AG04449 (cell line): ENCODE measurements at regions not wholly inside any gene's neighbourhood (a gene's known extent, or its start where the extent isn't known, plus 50 kb on each side); places are given as distances from the start of the nearest gene placed in this dataset.
"Not testable (repeated sequence)": the region's sequence is repeated elsewhere in the genome, so short reads cannot be mapped to it uniquely, and the experiment has no call there.

Experiments used
- CTCF ChIA-PET: fragments of 350-600 bp; formaldehyde crosslinking; extraction: SDS; loops from one replicate; lab custom pipeline; 2021; ENCODE audit warnings: antibody characterized with exemption; lab: Yijun Ruan, JAX
- POLR2A ChIA-PET: fragments of 400-600, 350-600 bp; formaldehyde crosslinking; extraction: SDS; loops from one replicate; lab custom pipeline; 2020; ENCODE audit warnings: antibody characterized with exemption, inconsistent platforms; lab: Yijun Ruan, JAX
- DNase-seq: peaks from one replicate; pipeline ENCODE4 v3.0.0-alpha.2; 2010; ENCODE audit warnings: low read depth, low spot score
- H3K4me3 ChIP-seq: 2 replicates; pipeline ENCODE4 v1.5.1; 2011; ENCODE audit warnings: low read depth, mild to moderate bottlenecking, control low read depth, low read length
- TF ChIP-seq, protein P1 (sequence below): IDR thresholded peaks from one replicate; pipeline ENCODE4 v1.5.1; 2011; ENCODE audit warnings: mild to moderate bottlenecking, moderate library complexity, low read length, control low read depth, inconsistent platforms; ENCODE audit not compliant: insufficient read depth; ENCODE audit errors: missing control alignments

GRCh38 chr5:12959713-12960112 is 984.8 kb downstream of the DNAH5 start:
- DNase-seq, result no peak
- TF ChIP-seq, protein P1, sequence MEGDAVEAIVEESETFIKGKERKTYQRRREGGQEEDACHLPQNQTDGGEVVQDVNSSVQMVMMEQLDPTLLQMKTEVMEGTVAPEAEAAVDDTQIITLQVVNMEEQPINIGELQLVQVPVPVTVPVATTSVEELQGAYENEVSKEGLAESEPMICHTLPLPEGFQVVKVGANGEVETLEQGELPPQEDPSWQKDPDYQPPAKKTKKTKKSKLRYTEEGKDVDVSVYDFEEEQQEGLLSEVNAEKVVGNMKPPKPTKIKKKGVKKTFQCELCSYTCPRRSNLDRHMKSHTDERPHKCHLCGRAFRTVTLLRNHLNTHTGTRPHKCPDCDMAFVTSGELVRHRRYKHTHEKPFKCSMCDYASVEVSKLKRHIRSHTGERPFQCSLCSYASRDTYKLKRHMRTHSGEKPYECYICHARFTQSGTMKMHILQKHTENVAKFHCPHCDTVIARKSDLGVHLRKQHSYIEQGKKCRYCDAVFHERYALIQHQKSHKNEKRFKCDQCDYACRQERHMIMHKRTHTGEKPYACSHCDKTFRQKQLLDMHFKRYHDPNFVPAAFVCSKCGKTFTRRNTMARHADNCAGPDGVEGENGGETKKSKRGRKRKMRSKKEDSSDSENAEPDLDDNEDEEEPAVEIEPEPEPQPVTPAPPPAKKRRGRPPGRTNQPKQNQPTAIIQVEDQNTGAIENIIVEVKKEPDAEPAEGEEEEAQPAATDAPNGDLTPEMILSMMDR, result no peak
- ChIA-PET CTCF (no interaction called here), POLR2A (no interaction called here)
- no peak overlapping the region for H3K4me3 ChIP-seq

GRCh38 chr5:12952409-12952808 is 992.1 kb downstream of the DNAH5 start:
- DNase-seq, result no peak
- POLR2A ChIA-PET, result no interaction called here
- CTCF ChIA-PET, result no interaction called here
- H3K4me3 ChIP-seq, result no peak overlapping the region
- TF ChIP-seq, protein P1, result no peak

- no peak overlapping the region for H3K4me3 ChIP-seq
- TF ChIP-seq, protein P1, result no peak
- ChIA-PET POLR2A (no interaction called here), CTCF (no interaction called here)
- no peak for DNase-seq
These were observed 992.6 kb downstream of the DNAH5 start for GRCh38 chr5:12951846-12952245.

DNA sequence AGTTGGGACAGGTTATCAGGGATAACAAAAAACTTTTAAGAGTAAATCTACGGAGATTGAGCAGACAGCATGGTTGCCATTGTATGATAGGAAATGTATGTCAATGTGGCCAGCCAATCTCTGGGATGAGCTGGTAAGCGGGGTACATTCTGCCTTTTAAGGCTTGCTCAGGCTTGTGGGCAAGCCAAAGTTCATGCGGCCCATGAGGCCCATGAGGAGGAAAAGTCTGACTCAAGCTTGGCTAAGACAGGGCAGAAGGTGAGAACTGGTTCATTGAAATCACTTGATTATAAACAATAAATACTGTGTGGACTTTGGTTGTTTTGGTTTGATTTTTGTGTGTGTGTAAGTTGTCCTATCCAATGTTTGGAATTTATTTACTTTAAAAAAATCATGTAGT is 997.1 kb downstream of the DNAH5 start:
- ChIA-PET POLR2A (no interaction called here), CTCF (interaction anchor here (1.4 kb wide), 1 partner anchor 1009 kb away, joined by 3 read pairs; no protein-coding TSS in a partner anchor)
- H3K4me3 ChIP-seq, result no peak overlapping the region
- TF ChIP-seq, protein P1, result no peak
- no peak for DNase-seq

- DNase-seq, CTCF ChIA-PET, POLR2A ChIA-PET, H3K4me3 ChIP-seq: not testable (repeated sequence)
These were observed 999.0 kb downstream of the DNAH5 start for GRCh38 chr5:12945477-12945876.

DNA sequence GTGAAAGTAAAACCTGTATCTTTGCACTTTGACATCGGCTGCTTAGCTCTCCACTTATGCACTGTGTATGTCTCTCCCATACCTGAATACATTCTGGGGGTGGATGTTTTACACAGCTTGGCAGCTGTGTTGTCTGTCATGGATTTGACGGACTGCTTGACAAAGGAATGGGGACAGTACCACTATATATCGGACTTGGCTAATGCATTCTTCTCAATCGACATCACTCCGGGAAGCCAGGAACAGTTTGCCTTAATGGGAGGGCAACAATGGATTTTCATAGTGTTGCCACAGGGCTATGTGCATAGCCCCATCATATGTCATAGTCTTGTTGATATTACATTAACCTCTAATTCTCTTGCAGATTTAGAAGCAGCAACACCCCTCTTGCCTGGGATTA is 1008.3 kb downstream of the DNAH5 start:
- no peak for DNase-seq
- no peak overlapping the region for H3K4me3 ChIP-seq
- POLR2A ChIA-PET, result no interaction called here
- CTCF ChIA-PET, result no interaction called here
- TF ChIP-seq, protein P1, result no peak

DNA sequence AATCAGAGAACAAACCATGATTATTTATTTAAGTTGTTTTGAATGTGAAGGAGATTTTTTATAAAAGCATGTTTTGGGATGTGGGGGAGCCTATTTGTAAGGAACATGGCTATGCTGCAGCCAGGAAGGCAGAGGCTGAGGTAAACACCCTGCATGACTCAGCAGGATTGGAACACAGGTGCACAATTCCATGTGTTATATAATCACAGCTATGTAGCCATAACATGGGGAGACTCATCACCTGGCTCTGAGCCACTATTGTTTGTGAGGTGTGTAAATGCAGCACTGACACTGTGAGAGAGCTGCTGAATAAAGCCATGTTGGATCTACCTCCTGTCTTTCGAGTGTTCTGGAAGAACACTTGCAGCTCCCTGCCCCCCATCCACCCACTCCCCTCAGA is 1009.8 kb downstream of the DNAH5 start:
- no peak for DNase-seq
- no peak overlapping the region for H3K4me3 ChIP-seq
- POLR2A ChIA-PET, result no interaction called here
- TF ChIP-seq, protein P1, result no peak
- CTCF ChIA-PET, result no interaction called here
